M059J (cell line): ENCODE measurements at regions not wholly inside any gene's neighbourhood (a gene's known extent, or its start where the extent isn't known, plus 50 kb on each side); places are given as distances from the start of the nearest gene placed in this dataset.

Experiments used
- DNase-seq: peaks from one replicate; pipeline ENCODE4 v3.0.0-alpha.2; 2012; ENCODE audit warnings: low read depth

DNA sequence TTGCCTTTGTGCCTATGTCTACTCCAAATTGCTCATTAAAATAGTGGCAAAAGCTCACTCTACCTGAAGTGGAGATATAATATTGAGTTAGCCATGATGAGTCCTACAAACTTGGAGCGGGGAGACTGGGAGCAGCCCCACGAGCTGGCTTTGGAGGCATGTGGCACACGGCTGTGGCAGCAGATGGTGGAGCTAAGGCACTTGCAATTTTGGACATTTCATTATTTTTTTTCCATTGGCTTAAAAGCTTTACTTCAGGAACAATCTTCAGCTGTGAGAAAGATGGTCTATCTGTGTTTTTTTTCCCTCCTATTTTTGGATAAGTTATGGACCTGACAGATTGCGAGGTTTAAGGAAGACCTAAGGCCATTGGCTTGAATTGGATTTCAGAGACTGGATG is 578.3 kb downstream of the CMPK2 start:
- no peak for DNase-seq

DNA sequence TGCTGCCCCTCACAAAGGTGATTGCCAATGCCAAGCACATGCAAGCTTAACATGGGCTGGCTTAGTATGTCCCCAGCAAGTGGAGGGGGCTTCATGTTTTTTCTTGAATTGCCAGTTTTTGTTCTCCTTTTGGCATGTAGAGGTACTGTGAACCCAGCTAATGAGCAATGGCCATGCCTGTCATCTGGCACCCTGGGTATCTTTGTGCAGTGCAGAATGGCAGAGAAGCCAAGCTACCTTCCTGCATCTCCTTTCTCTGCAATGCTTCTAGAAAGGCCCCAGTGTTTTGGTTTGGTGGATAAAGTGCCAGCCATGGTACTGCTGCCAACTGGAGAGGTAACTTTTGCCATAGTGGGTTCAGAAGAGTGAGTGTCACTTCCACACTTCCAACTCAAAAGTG is 576.9 kb downstream of the CMPK2 start:
- no peak for DNase-seq

DNA sequence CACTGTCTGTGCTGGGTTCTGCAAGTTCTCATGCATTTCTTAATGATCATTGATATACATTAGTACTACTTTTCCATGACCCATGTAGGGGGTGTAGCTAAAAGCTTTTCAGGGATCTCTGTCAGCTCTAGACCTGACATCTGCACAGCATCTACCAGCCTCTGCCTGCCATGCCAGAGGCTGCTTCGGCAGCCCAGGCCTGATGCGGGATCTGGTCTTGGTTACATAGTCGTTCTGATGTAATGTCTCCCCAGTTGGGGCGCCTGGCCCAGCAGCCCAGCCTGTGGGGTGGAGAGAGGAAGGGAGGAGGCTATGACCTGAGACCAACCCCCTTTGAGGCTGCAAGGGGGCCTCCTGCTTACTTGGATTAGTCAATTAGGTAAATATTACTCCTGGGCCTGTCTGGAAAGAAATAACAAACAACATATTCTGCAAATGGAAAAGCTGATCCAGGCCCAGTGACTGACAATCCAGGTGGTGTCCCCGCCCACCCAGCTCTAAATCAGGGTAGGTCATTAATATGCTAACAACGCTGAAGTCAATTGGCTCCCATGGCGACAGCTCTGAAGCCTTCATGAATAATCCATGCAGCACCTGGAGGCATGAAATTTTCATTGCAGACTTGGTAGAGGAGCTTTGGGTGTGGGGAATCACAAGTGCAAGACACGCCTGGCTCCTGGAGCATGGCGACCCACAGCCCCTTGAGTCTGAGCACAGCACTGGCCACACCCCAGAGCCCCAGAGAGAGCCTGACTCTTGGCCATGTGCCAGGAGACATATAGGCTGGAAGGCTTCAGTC is 575.3 kb downstream of the CMPK2 start:
- no peak for DNase-seq

DNA sequence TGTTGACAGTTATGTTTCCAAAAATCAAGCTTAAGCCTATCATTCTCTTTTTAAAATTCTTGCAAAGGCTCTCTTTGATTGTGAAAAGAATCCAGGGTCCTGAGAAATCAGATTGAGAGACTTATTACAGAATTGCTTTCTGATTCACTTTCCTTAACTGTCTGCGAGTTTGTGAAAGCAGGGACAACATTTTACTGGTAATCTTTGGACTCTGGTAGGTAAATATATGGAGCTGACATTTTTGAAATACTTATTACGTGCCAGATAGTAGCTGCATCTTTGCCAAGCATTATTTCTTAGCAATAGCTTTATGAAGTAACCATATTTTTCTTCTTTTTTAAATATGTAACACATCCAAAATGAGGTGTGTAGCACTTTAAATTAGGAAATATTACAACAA is 570.9 kb downstream of the CMPK2 start:
- no peak for DNase-seq

DNA sequence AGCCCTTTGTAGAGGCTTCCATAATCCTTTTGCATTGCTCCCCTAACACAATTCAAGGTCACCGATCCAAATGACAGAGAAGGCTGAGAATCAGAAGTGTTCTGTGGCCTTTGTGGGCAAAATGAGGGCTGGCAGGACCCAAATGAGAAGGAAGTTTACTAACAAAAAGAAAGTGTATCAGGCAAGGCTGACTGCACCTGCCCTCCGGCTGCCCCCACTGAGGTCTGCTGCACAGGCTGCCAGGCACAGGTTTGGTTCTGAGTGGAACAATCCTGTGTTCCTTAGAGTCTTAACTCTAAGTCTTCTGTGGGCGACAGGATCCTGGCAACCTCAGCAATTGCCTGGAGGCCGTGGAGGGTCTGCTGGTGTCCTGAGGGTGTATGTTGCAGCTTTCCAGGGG is 568.5 kb downstream of the CMPK2 start:
- no peak for DNase-seq

DNA sequence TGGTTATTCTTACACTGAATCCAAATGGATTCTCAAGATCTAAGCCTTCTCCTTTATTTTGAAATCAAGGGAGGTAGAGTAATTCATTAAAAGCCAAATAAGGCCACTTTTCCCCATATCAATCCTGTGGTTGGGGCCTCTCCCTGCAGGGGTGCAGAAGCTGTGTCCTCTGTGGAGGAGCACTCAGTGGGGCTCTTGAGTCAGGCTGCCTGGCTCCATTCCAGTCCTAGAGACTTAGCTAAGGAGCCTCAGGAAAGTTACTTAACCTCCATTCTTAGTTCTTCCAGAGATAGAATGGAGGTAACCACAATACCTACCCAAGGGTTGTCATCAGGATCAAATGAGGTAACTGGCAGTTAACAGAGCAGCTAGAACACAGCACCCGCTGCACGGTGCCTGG is 564.3 kb downstream of the CMPK2 start:
- no peak for DNase-seq

DNA sequence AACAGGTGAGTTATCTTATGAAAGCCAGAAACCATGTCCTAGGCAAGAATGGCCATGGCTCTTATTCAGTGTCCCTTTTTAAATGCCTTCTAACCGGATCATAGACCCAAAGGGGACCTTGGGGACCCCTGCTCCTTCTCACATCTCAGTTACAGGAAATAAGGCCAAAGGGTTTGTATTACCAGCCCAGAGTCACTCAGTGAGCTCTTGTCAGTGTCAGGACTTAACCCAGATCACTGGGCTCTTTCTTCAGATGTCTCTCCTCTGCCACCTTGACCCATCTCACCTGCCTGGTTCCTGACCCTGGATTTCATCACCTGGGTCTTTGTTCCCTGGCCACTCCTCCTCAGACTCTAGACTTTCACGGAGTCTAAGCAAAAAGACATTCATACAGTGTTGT is 556.7 kb downstream of the CMPK2 start:
- no peak for DNase-seq

DNA sequence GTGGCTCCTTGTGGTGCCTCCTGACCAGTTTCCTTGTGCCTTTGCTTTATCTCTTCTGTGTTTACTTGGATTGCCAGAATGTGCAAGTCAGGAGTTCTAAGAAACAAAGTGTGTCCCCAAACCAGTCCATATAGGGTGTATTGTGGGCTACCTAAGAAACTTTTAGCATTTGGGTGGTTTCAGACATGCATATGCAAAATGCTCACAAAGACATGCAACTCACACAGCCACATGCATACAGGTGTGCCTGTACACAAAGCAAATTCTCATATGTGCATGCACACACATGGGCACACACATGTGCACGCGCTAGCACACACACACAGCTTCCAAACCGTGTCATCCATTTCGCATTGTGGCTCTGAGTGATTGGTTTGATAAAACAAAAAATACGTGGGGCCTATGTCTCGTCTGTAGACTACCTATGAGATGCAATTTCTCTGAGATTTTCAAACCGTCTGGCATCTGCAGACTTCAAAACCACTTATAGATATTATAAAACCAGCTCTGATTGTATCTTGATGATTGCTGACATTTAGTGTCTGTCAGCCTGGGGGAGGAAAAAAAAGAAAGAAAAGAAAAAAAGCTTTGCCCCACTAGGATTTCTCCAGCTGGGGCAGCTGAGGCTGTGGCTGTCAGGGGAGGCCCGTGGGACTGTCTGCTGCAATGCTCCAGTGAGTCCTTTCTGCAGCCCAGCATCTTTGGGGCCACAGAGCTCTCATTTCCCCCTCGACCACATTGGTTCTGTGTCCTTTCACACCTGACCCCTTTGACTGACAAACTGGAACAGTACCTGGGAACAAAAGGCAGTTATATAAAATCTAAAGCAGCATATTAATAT is 556.1 kb downstream of the CMPK2 start:
- no peak for DNase-seq

DNA sequence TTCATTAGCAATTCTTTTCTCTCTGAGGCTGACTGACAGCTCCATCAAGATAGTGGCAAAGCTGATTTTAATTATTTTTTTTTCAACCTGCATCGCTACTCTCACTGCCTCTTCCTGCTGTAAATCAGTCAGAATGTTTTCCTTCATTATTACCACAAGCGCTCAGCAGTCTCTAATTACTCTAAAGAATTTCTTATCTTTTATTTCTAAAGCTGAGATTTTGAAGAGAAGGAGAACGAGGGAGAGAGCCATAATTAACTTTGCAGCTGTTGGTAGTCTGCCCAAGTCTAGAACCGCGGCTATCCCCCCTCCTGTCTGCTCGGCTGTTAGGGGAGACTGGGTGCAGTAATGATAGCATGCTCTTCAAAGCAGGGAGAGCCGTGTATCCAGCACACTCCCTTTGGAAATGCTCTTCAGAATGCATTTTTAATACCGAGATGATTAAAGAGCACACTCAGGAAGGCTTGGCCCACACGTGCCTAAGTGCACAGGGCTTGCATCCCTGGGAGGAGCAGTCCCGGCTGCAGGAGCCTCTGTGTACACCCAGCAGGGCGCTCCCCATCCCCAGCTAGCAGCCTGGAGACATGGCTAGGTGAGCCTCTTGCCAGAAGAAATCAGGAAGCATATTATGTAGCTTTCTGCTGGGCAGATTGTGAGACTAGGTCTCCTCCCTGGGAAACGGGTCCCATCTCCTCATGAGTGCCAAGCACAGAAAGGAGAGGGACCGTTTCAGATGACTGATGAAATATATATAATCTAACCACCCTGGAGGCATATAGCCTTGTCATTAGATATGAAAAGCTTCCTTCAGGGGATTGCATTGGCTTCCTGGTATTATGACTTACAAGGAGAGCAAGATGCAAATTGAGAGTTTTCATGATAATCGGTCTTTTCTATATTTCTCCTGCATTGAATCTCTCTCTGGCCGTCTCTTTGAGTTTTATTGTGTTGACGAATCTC is 555.2 kb downstream of the CMPK2 start:
- no peak for DNase-seq

DNA sequence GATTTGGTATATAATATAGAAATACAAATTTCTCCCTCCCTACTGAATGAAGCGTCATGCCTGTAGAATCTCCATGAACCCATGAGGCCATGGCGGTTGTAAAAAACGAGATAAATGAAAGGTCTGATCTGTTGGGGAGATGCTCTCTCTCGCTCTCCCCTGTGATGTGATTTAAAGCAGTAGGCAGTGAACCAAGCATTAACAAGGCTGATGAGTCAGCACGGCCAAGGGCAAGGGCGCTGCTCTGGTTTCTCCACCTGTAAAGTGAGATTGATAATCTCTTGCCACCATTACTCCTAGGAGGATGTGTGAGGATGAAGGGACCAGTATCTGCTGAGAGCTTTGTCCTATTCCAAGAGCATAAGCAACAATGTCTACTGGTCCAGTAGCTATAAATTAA is 553.3 kb downstream of the CMPK2 start:
- DNase-seq = no peak

DNA sequence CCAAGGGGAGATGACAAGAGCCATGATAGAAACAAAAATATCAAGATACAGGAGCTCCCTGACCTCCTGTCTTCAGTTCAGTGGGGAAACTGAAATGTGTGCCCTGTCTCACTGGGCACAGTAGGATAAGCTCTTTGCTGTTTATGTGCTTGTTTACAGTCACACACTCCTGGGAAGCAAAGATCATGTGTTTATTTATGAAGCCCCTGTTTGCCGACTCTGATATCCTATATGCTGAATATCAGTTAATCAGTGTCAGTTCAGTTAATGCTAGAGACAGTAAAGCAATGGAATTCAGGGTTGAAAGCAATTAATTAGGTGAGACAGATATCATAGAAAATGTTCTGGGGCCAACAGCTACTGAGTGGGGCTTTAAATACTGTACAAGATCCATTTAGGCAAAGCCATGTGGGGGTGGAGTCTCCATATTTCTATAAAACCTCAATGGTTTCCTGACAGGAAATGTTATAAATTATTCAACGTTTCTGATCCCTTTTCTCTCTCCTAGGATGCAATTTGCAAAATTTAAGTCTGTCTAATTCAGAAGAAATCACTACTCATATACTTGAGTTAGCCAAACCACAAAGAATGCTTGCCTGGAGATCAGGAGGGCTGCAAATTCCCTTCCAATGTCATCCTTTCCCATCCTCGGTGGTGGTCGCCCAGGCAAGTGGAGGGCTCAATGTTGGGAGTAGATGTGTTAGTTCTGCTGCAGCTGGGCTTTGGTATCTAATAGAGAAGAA is 551.3 kb downstream of the CMPK2 start:
- DNase-seq = no peak

DNA sequence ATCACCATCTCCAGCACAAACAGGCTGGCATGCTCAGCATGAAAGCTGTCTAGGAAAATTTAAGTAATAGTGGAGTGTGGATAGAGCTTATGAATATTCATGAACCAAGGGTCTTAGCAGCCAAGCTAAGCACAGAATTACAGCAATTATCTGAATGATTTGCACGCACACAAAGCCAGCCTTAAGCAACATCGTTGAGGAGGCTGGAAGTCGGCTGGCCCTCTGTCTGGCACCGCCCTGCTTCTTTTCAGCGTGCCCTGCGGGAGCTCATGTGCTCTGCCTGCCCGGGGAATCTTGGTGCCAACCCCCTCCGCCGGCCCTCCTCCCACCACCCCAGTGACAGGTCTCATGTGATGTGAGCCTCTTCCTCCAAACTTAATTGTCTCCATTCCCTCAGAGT is 540.1 kb downstream of the CMPK2 start:
- DNase-seq = no peak

DNA sequence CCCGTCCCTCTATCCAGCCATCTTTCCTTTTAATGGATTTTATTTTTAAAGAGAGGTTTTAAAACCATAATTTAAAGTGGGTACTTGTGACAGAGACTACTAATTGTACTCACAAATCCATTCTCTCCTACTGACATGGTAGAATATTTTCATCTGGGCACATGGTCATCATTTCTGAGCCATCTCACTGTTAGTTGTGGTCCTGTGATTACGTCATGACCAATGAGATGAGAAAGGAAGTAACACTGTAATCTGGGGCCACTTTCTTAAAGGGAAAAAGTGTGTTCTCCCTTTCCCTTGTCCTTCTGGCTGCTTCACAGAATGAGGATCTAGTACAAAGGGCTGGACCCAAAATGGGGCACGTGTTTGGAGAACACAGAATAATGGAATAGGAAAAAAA is 538.7 kb downstream of the CMPK2 start:
- DNase-seq = no peak

DNA sequence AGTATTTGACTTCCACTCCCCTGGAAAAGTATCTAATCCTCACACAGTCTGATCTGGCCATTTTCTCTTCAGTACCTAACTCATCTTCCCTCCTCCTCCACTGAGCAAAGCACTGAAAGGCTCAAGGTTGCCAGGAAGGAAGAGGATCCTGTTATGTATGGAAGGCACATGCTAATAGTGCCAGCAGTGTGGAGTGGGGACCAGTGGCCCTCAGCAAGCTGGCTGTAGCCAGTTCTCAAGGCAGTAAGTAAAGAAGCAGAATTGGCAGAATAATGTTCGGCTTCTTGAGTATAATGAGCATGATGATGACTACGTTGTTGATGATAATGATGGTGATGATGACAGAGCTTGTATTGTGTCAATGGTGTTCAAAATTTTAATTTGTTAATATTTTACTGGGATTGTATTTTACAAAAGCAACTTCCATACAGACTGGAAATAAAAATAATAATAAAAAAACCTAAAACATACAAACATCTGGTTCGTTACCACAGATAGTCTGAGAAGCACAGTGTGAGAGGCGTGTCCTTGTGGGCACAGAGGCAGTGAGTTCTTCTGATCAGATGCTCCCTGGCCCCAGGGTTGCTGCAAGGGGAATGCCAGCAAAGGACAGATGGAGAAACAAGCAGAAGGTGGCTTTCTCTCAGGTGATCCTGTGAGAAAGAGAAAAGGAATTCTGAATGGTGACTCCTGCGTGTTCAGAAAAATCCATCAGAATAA is 528.8 kb downstream of the CMPK2 start:
- no peak for DNase-seq

DNA sequence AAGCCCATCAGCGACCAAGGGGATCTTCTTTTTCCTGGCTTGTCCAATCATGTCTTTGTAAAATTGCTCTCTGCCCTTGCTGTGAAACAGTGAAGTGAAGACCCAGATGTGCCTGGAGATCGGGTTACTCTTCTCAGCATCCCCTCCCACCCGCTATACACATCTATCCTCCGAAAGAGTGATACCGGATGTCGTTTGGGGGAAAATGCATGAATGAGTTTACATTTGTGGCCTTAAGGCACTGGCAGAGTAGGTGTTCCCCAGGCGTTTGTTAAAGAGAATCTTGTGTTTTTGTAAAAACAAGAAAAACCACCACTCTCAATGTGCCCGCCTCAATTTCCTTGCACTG is 528.3 kb downstream of the CMPK2 start:
- DNase-seq = no peak

DNA sequence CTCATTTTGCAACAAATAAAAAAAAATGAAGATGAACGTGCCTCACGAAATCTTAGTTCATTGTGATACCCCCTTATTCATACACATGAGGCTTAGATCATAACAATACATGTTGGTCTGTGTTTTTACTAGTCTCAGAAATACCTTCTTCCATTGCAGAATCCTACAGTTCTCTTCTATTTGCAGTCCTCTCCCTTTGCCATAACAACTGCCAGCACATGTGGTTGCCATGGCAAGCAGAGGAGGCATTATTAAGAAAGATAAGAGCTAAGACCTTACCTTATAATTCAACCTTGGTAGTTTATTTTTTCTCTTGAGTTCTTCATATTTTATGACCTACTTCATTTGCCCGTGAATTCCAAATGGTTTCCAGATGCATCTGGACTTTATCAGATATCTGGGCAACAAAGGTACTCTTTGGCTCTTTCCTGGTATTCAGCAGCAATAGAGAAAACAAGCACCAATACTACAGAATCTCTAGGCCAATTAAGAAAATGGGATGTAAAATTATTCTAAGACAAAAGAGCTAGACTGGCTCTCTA is 524.0 kb downstream of the CMPK2 start:
- DNase-seq = no peak

DNA sequence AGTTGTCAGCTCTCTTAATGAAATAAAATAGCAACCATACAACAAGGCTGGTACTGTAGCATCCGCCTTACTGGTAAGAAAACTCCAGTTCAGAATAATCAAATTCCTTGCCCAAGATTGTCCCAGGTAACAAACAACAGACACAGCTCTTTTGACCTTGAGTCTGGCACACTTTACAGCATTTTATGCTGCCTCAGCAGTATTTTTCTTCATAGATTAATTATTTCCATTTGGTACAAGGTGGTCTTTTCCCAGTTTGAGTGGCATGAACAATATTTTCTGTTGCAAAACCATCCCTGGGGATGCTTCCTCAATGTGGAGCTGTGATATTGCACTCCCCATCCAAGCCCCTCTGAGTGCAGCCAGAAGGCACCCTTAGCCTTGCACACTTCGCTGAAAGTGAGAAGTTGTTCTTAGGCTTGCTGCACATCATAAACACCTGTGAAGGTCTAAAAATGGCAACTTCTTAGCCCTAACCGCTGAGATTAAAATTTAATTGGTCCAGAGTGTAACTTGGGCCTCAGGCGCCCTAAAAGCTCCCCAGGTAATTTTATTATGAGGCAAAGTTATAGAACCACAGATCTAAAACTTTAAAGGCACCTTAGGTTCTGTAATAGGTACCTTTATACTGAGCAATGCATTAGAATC is 523.3 kb downstream of the CMPK2 start:
- DNase-seq = no peak

DNA sequence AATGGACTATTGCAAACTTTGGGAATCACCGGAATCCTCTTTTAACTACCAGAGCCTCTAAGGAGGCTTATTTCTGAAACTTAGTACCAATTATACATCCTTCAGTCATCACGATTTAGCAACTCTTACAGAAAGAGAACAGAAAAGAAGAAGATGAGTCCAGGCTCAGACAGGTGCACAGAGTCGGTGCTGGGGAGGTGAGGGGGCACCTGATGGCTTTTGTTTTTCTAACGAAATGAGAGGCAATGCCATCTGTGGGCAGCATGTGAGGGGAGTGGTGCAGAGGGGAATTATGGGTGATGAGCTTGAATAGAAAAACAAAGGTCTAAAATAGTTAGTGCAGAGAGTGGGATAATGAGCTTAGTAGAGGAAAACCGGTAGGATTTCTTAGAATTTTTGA is 522.6 kb downstream of the CMPK2 start:
- DNase-seq = no peak

DNA sequence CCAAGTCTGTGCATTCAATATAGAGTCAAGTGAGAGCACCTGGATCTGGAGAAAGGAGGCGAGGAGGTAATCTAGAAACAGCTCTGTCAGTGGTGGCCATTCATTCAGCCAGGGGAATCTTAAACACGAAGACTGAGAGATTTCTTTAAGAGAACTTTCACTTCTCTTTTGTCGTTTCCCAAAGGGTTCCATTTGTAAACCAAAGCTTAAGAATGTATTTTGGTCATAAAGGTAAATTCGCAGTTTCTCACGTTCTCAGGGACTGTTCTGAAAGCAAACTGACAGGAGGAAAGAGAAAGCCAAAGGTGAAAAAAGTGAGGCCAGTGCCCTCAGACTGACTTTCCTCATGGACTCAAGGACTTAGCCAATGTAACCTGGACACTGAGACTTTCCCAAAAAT is 513.5 kb downstream of the CMPK2 start:
- DNase-seq = no peak

DNA sequence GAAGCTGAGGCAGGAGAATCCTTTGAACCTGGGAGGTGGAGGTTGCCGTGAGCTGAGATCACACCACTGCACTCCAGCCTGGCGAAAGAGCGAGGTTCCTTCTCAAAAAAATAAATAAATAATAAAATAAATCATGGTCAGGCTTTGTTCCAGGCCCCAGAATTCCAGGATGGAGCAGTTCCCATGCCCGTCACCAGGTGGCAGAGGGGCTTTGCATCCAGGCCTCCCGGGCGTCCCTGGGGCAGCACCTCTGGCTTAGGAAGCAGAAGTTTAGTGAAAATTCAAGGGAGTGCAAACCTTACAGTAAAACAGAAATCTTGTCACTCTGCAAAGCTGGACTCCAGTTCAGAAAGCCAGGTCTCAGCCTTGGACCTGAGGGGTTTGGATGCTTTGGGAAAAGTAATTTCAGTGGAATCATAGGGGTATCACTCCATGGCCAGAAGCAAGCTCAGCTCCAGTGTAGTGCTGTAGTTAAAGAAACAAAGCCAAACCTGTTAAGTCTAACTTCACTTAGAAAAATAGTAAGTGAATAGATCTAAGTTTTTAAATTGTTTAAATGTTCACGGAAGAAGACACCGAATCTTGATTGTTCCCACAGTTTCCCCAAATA is 512.7 kb downstream of the CMPK2 start:
- DNase-seq = no peak
